Ishikawa (cell line): ENCODE measurements at regions not wholly inside any gene's neighbourhood (a gene's known extent, or its start where the extent isn't known, plus 50 kb on each side); places are given as distances from the start of the nearest gene placed in this dataset.

Experiments used
- CEBPB ChIP-seq: IDR thresholded peaks from 2 replicates; pipeline ENCODE4 v1.6.1; 2012
- EP300 ChIP-seq: IDR thresholded peaks from 2 replicates; pipeline ENCODE4 v1.6.1; 2012; ENCODE audit warnings: borderline replicate concordance
- MAX ChIP-seq: IDR thresholded peaks from 2 replicates; pipeline ENCODE4 v1.6.1; 2012
- RAD21 ChIP-seq: IDR thresholded peaks from 2 replicates; pipeline ENCODE4 v1.6.1; 2012; ENCODE audit warnings: low read depth
- REST ChIP-seq: IDR thresholded peaks from 2 replicates; pipeline ENCODE4 v1.6.1; 2012; ENCODE audit warnings: low read depth, mild to moderate bottlenecking
- TAF1 ChIP-seq: IDR thresholded peaks from 2 replicates; pipeline ENCODE4 v1.6.1; 2012; ENCODE audit warnings: low read depth, mild to moderate bottlenecking

- TF ChIP-seq TAF1 (no peak), RAD21 (no peak), REST (no peak), EP300 (no peak), CEBPB (no peak), MAX (no peak)
Measured at GRCh38 chr13:53105890-53106289, 77.3 kb downstream of the OLFM4 start.
